OCI-LY7 (cell line): ENCODE measurements at regions not wholly inside any gene's neighbourhood (a gene's known extent, or its start where the extent isn't known, plus 50 kb on each side); places are given as distances from the start of the nearest gene placed in this dataset.

Source experiments
- BruUV-seq: library from RNA; stranded (reverse); fragments of 400-500 nt; replicated peaks from 2 replicates; lab custom pipeline; 2021; lab: Mats Ljungman, UMichigan
- CTCF ChIA-PET: fragments of 300-600 bp; sonication (Branson Sonifier 250); formaldehyde crosslinking; loops from one replicate; lab custom pipeline; 2022; ENCODE audit warnings: antibody characterized with exemption; ENCODE audit not compliant: unreplicated experiment; lab: Charles Lee
- POLR2A ChIA-PET: fragments of 300-600 bp; sonication (Branson Sonifier 250); formaldehyde crosslinking; loops from one replicate; lab custom pipeline; 2022; ENCODE audit warnings: antibody characterized with exemption; lab: Charles Lee
- DNase-seq: peaks from one replicate; pipeline ENCODE4 v3.0.0-alpha.2; 2015; ENCODE audit warnings: low spot score
- H2AFZ ChIP-seq: fragments of 200-600 bp; sonication (generic), shearing (Covaris generic); 2 replicates; pipeline ENCODE4 v1.6.1; 2014; ENCODE audit warnings: mild to moderate bottlenecking, antibody characterized with exemption, low read length, moderate library complexity
- H3K27ac ChIP-seq: fragments of 200-600 bp; sonication (generic); 2 replicates; pipeline ENCODE4 v1.5.1; 2014; ENCODE audit warnings: mixed run types, low read depth, mild to moderate bottlenecking, moderate library complexity, low read length, inconsistent platforms; ENCODE audit not compliant: poor library complexity, severe bottlenecking
- H3K36me3 ChIP-seq: fragments of 200-600 bp; sonication (generic); 2 replicates; pipeline ENCODE4 v1.6.1; 2014; ENCODE audit warnings: mild to moderate bottlenecking, antibody characterized with exemption, low read length, moderate library complexity, mixed read lengths; ENCODE audit not compliant: insufficient read depth
- H3K4me1 ChIP-seq: fragments of 200-600 bp; sonication (generic); 2 replicates; pipeline ENCODE4 v1.5.1; 2014; ENCODE audit warnings: mild to moderate bottlenecking, low read length; ENCODE audit not compliant: insufficient read depth, poor library complexity, severe bottlenecking
- H3K4me2 ChIP-seq: fragments of 200-600 bp; sonication (generic); 2 replicates; pipeline ENCODE4 v1.6.1; 2014; ENCODE audit warnings: mild to moderate bottlenecking, low read length
- H3K4me3 ChIP-seq: fragments of 200-600 bp; sonication (generic); 2 replicates; pipeline ENCODE4 v1.5.1; 2014; ENCODE audit warnings: mild to moderate bottlenecking, low read depth, low read length; ENCODE audit not compliant: poor library complexity, severe bottlenecking
- H3K79me2 ChIP-seq: fragments of 200-600 bp; sonication (generic); 2 replicates; pipeline ENCODE4 v1.6.1; 2016; ENCODE audit warnings: low read depth, mild to moderate bottlenecking, low read length, moderate library complexity, mixed read lengths; ENCODE audit not compliant: insufficient read depth
- H3K9me2 ChIP-seq: fragments of 200-600 bp; sonication (generic); 2 replicates; pipeline ENCODE4 v1.6.1; 2016; ENCODE audit warnings: mild to moderate bottlenecking, low read length, mixed read lengths; ENCODE audit not compliant: insufficient read depth
- H3K9me3 ChIP-seq: fragments of 200-600 bp; sonication (generic); 2 replicates; pipeline ENCODE4 v1.6.1; 2014; ENCODE audit warnings: mild to moderate bottlenecking, mixed run types, low read length, mixed read lengths
- H4K20me1 ChIP-seq: fragments of 200-600 bp; sonication (generic); 2 replicates; pipeline ENCODE4 v1.6.1; 2014; ENCODE audit warnings: mild to moderate bottlenecking, antibody characterized with exemption, low read length, moderate library complexity, mixed read lengths; ENCODE audit not compliant: insufficient read depth
- EZH2phosphoT487 ChIP-seq: fragments of 200-600 bp; sonication (generic); IDR thresholded peaks from 2 replicates; pipeline ENCODE4 v1.6.1; 2018; ENCODE audit warnings: low read depth, borderline replicate concordance, mild to moderate bottlenecking, mixed run types, antibody characterized with exemption, low read length, moderate library complexity, mixed read lengths
- intact Hi-C: fragments of 100-400 bp; cut with micrococcal nuclease; formaldehyde crosslinking; loops from one replicate; pipeline ENCODE4 v1.10.0; 2022; ENCODE audit not compliant: unreplicated experiment
- TF ChIP-seq, protein P1 (sequence below): fragments of 200-600 bp; sonication (generic); conservative IDR thresholded peaks from 2 replicates; pipeline ENCODE4 v1.5.1; 2014; ENCODE audit warnings: mild to moderate bottlenecking, antibody characterized with exemption, low read length, moderate library complexity, mixed read lengths

DNA sequence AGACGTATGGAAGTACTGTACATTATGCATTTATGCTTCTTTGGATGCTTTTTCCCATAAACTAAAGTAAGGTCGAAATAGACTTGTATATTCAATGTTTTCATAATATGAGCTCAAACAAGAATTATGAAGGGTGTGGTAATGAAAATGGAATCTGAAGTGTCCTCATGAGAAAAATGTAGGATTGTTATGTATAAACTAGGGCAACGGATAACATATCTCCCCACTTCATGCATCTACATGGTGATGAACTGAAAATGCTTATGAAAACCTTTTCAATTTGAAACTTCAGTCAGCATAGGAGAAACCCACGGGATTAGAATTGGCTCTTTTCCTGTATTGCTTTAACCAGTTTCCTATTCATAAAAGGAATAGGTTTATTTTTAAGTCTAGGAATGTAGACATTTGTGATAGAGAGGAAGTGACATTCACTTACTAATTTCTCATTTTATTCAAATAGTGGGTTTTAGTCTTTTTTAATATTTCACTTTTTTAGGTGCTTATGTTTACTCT lies 608.2 kb upstream of the GCFC2 start:
- Histone ChIP-seq H3K4me1 (no peaks in the 10 kb centered on the region), H3K9me2 (no peaks in the 10 kb centered on the region), H2AFZ (no peak overlapping the region), H3K27ac (no peak overlapping the region), H3K9me3 (no peaks in the 10 kb centered on the region), H3K79me2 (no peaks in the 10 kb centered on the region), H3K36me3 (no peaks in the 10 kb centered on the region), H3K4me3 (no peak overlapping the region), H3K4me2 (no peak overlapping the region), H4K20me1 (no peaks in the 10 kb centered on the region)
- intact Hi-C loops = no loop called here
- TF ChIP-seq EZH2phosphoT487 = no peak
- BruUV-seq = no TSS peak
- ChIA-PET POLR2A (interaction anchor here (0.5 kb wide), 1 partner anchor 15 kb away, joined by 3 read pairs; no protein-coding TSS in a partner anchor), CTCF (no interaction called here)
- no peak for DNase-seq

DNA sequence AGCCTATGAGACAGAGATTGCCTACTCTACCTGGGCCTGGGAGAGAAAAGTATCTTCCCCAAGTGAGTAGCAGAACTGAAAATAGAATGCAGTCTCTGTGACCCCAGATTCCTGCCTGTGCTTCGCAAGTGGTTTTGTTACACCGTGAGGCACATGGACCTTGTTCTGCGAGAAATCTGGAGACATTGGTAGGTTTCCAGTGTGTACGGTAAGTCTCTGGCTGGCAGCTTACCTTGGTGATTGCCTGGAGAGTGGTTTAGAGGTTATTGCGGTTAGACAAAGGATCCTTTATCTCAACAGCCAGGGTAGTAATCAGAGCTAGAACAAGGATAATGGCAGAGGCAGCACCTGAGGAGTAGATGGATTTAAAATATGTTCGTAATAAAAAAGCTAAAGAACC lies 606.0 kb upstream of the GCFC2 start:
- Histone ChIP-seq H3K9me3 (no peaks in the 10 kb centered on the region), H3K9me2 (no peaks in the 10 kb centered on the region), H3K36me3 (no peaks in the 10 kb centered on the region), H3K4me1 (no peaks in the 10 kb centered on the region), H4K20me1 (no peaks in the 10 kb centered on the region), H3K4me3 (no peak overlapping the region), H2AFZ (no peak overlapping the region), H3K79me2 (no peaks in the 10 kb centered on the region), H3K27ac (no peak overlapping the region), H3K4me2 (no peak overlapping the region)
- BruUV-seq = no TSS peak
- no peak for DNase-seq
- ChIA-PET POLR2A (no interaction called here), CTCF (no interaction called here)
- intact Hi-C loops = no loop called here
- TF ChIP-seq, protein P1, sequence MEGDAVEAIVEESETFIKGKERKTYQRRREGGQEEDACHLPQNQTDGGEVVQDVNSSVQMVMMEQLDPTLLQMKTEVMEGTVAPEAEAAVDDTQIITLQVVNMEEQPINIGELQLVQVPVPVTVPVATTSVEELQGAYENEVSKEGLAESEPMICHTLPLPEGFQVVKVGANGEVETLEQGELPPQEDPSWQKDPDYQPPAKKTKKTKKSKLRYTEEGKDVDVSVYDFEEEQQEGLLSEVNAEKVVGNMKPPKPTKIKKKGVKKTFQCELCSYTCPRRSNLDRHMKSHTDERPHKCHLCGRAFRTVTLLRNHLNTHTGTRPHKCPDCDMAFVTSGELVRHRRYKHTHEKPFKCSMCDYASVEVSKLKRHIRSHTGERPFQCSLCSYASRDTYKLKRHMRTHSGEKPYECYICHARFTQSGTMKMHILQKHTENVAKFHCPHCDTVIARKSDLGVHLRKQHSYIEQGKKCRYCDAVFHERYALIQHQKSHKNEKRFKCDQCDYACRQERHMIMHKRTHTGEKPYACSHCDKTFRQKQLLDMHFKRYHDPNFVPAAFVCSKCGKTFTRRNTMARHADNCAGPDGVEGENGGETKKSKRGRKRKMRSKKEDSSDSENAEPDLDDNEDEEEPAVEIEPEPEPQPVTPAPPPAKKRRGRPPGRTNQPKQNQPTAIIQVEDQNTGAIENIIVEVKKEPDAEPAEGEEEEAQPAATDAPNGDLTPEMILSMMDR = no peak
- TF ChIP-seq EZH2phosphoT487 = no peak

DNA sequence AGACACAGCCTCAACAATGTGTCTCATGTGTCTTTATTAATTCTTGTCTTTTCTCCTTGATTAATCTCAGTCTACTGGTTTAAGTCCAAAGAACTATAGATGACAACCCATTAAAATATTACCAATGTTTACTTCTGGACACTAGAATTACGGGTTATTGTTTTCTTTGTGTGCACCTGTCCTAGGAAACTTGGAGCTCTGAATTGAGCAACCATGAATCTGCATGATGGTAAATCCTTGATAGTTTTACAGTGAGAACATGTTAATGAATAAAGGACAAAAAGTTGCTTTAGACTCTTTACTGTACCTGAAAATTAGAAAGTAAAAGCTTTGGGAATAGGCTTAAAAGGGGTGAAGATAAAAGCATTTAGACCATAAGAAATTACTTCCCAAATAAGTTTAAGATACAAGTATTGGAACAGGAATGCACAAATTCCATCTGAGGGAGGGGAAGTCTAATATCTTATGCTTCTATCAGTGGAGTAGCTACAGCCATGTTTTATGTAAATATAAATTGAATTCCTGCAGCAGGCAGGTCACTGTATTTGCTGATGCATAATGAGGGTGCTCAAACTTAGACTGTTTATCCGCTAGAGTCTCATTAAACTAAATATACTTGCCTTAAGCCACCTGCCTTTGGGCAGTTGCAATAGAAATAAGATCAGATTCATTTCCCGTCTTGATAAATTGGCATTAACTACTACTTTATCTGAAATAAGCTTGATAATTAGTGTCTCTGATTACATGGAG lies 603.7 kb upstream of the GCFC2 start:
- H3K79me2 ChIP-seq = no peaks in the 10 kb centered on the region
- BruUV-seq = no TSS peak
- no peaks in the 10 kb centered on the region for H4K20me1 ChIP-seq
- POLR2A ChIA-PET = interaction anchor here (1.3 kb wide), 1 partner anchor 14 kb away, joined by 4 read pairs; no protein-coding TSS in a partner anchor
- peak overlapping the region; percentile 5; the same call in 1 of the 2 replicates for H2AFZ ChIP-seq
- no peak overlapping the region for H3K4me2 ChIP-seq
- H3K4me3 ChIP-seq = no peak overlapping the region
- H3K27ac ChIP-seq = no peak overlapping the region
- H3K9me2 ChIP-seq = no peaks in the 10 kb centered on the region
- H3K9me3 ChIP-seq = no peaks in the 10 kb centered on the region
- intact Hi-C loops = no loop called here
- H3K36me3 ChIP-seq = no peaks in the 10 kb centered on the region
- DNase-seq = no peak
- no peaks in the 10 kb centered on the region for H3K4me1 ChIP-seq
- CTCF ChIA-PET = no interaction called here
- TF ChIP-seq EZH2phosphoT487 = no peak
- TF ChIP-seq, protein P1 = no peak
